ENCODE measurements at regions not wholly inside any gene's neighbourhood (a gene's known extent, or its start where the extent isn't known, plus 50 kb on each side); places are given as distances from the start of the nearest gene placed in this dataset.

GRCh38 chr4:62871078-62871477, 1538.2 kb downstream of the TECRL start:
- no peak for TF ChIP-seq CTCF (conservative IDR thresholded peaks at IDR 0.05; ENCODE audit: low read length)
- TF ChIP-seq EZH2phosphoT487 (IDR thresholded peaks at IDR 0.05; ENCODE audit: borderline replicate concordance, low read depth, low read length): no peak

All from OCI-LY7 (cell line).